Stimulated activated CD8-positive, alpha-beta memory T cell treated with anti-CD3 and anti-CD28 coated beads, Interleukin-12 subunit alpha, Interleukin-12 subunit beta, amount 100 ng/mL, for 24 hours (primary cell): ENCODE measurements at regions not wholly inside any gene's neighbourhood (a gene's known extent, or its start where the extent isn't known, plus 50 kb on each side); places are given as distances from the start of the nearest gene placed in this dataset.

Experiments used
- DNase-seq: peaks from one replicate; pipeline ENCODE4 v3.0.0-alpha.2; 2020; ENCODE audit errors: extremely low read depth

DNA sequence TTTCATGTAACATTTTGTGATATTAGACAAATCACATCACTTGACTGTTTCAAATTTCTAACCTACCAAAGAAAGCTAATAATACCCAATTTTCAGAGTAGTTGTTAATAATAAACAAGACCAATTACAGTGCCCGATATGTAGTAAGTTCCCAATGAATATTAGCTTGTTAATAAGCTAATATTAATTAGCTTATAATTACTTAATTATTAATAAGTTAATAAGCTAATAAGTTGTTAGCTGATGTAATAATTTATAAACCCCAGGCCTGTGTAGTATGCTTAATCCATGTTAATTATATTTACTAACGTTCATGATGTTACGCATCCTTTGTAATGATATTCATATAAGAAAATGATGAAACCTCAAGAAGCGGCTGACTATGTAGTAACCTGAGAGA, 643.8 kb upstream of the KIRREL3 start:
- no peak for DNase-seq

DNA sequence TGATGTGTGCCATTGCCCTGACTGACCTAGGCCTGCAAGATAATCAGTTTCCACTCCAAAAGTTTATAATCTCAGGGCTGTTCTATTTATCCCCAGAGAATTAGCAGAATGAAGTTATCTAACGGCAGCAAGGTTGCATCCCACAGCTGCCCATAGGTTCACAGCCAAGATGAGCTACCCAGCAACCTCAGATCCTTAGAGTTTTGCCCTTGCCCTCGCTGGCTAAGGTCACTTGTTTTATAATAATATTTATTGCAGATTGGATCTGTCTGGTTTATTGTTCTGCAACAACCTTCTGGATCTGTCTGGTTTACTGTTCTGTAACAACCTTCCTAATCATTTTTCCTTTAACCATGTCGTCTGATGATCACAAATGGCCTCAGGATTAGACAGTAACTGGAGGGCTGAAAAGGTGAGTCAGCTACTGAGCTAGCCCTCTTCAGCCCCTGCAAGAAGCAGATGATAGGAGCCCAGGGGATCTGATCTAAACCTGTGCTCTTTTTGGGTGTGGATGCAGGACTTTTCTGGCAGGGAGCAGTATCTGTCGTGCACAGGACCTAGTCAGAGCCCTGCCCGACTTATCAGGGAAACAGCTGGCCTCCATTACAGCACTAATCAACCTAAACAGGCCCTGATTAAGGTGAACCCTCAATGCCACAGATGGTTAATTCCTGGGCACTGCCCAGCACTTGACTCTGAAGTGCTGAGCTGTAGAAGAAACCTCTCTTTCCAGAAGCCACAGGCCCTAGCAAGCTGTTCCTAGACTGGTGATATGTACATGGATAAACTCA, 642.9 kb upstream of the KIRREL3 start:
- DNase-seq = no peak

DNA sequence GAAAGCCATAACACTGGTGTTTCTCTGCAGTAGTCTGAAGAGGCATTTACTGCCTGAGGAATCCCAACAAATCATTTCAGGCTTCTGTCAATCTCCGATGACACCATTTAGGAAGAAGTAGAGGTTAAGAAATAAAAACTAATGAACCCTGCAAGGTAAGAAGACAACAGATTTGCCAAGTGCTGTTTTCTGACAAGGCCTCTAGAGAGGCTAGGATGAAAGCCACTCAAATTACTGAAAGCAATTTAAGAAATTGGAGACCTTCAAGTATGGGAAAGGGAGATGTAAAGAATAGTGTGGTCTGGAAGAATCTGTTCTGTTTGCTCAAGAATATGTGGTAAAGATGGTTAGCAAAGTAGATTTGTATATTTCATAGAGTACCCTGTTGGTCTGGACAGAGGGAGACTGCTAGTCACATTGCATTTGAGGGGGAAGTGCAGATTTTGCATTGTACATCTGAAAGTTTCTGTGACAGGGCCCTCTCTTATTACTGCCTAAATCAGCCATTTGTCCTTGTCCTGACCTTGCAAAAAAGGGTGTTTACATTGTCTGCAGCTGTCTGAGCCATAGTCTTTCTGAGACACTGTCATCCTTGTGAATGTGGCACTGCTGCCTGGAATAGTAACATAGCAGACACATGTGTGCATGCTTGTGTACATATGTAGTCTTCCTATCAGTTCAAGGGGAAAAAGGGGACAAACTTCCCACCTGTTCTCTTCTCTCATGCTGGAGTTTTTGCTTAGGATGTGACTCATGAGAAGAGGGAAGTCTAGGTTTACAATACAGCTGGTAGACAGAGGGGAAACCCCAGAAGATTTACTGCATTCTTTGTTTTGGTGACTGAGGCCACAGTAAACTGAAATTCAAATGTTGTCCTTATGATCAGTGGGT, 640.2 kb upstream of the KIRREL3 start:
- no peak for DNase-seq

DNA sequence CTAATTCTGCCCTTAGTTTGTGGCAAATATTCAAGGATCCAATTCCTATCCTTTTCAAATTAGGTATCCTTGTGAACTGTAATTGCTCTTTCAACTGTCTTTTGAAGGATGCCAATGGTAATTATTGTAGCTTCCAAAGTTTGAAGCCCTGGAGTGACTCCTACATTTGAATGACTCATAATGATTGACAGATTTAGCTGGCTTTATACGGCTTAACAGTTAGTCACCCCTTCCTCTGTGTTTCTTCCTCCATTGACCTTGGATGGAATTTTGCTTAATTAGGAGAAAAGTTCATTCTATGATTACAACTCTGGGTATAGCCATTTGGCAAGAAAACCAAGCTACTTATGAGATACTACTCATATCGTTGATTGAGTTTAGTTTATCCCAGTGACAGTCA, 639.3 kb upstream of the KIRREL3 start:
- DNase-seq = no peak

DNA sequence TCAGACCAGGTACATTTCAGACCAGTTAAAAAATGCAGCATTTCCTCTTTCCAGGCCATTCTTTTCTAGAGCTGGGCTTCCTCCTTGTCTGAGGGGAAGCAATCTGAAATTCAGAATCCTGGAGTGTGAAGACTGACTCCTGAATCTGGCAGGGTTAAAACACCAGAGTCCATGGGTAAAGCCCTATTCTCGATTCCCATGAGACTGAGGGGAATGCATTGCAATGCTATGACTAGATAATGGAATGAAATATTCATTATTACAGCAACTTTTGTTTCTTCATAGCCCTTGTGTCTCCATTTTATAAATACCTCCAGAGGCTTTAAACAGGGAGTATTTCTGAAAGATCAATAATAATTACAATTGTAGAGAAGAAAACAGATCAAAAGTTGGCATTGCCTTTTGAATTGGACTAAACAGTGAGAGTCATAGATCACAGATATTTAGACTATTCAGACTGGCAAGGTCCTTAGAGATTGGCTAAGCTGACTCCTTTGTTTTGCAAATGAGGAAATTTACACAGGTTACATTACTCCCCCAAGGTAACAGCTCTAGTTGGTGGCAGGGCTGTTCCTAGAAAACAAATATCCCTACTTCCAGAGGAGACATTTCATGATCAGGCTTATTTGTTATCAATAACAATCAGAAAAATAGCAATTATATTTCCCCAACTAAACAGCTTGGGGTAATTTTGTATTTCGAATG, 632.6 kb upstream of the KIRREL3 start:
- DNase-seq = no peak

DNA sequence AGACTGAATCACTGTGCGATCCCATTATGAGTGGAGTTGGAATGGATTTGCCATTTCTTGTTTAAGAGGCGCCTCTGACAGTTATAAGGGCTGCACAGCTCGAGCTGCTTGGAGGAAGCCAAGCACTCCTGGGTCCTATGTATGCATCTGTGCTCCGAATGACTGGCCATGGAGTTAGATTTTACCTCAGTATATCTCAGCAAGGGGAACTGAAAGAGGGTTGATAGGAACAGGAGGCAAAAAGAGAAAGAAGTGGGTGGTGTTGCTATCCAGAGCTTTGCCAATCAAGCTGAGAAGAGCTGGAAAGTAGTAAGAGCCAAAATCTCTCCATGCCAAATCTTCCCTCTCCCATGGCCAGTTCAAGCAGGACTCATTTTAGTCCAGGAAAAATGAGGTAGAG, 632.0 kb upstream of the KIRREL3 start:
- DNase-seq = no peak

DNA sequence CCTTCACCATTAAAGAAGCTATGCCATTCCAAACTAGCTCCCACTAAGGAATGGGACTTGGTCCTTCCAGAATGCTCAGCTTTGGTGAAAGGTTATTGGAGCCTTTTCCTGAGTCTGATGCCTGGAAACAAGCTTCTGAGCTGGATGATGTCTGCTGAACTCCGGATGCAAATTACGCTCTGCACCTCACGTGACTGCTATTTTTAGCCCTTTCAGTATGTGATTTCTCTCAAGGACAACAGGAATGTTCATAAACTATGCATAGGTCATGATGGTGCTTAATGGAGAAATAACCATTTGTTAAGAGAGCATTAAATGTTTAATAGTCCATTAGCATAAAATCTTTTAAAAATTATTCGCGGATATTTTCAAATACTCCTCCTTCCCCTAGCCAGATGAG, 631.4 kb upstream of the KIRREL3 start:
- no peak for DNase-seq

DNA sequence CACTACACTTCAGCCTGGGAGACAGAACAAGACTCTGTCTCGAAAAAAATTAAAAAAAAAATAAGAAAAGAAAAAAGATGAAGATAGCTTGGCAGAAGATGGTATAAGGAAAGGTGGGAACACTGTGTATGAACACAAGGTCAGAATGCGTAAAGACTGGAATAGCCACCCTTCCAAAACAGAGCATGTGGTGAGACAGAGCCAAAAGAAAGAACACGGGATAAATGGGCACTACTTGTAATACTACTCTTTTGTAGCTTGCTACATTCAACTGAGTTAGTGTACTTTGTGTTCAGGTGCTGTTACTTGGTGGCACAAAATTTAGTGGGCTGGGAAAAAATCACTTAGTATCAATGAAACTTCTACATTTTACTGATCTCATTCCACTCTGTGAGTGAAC, 628.6 kb upstream of the KIRREL3 start:
- no peak for DNase-seq

DNA sequence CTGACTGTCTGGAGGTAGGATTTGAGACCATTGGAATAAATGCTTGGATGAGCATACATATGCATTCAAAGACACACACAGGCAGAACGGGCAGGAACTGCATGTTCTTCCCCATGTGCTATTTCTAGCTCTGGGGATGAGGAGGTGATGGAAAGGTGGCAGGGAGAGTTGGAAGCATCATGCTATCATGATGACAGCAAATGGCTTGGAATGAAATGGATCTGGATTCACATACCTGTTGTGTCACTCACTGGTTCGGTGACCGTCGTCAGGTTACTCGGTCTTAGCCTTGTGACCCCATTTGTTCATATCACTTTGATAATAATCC, 627.9 kb upstream of the KIRREL3 start:
- no peak for DNase-seq

DNA sequence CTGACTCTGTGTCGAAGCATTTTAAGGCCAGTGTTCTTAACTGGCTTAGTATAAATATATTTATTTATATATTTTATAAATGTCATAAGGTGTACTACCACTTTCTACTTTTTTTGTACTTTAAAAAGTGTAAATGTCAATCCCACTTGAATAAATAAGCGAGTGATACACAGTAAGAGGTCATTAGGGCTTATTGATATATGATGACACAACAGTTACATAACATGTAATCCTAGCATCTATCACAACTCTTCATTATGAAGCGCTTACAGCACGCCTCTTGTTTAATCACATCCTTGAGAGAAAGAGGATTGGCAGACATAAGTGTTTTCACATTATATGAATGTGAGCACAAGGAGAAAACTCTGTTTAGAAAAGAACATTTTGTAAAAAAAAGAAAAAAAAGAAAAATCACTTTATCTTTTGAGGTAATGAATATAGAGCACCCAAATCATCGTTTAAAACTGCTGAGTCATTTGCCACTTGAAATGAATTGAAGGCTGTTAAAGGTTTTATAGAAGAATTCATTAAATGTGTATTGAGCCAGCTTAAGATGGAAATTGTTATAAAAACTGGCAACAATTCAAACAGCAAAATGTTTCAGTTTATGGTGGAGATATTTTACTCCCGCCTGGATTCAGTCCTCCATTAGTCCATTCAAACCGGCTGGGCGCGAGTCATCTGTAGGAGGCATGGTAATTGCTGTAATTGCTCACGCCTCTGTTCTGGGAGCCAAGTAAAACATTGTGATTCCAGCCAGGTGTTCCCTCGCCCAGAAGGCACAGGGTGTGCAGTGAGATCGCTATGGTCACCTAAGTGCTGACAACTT, 627.3 kb upstream of the KIRREL3 start:
- DNase-seq = no peak

DNA sequence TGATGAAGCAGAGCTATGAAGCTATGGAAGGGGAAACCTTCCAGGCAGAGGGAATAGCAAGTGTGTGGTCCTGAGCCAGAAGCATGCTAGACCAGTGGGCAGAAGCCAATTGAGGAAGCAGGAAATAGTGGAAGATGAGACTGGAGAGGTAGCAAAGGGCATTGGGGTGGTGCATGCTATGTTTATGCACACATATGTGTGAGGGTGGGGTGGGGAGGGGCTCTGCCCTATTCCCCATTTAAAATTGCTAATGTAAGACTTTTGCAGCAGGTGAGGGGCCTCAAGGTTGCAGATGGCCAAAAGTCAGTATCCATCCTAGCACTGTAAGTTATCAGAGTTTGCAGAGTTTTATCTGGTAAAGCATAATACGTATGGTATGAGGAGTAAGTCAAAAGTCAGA, 626.6 kb upstream of the KIRREL3 start:
- no peak for DNase-seq

DNA sequence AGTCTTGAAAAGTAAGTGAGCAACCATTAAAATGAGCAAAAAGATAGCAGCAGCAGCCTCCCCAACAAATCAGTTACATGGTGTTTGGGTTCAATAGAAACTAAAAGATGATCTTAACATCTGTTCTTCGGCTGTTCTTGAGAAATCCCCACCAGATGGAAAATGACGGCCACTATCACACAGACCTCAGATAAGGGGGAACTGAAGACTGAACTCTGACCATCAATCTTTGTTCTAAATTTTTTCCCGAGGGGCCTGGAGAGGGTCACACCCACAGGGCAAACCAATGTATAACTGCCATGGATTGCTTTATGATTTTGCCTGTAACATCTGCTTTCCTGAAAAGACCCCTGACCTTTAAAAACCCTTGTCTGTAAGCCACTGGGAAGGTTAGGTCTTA, 624.8 kb upstream of the KIRREL3 start:
- no peak for DNase-seq

DNA sequence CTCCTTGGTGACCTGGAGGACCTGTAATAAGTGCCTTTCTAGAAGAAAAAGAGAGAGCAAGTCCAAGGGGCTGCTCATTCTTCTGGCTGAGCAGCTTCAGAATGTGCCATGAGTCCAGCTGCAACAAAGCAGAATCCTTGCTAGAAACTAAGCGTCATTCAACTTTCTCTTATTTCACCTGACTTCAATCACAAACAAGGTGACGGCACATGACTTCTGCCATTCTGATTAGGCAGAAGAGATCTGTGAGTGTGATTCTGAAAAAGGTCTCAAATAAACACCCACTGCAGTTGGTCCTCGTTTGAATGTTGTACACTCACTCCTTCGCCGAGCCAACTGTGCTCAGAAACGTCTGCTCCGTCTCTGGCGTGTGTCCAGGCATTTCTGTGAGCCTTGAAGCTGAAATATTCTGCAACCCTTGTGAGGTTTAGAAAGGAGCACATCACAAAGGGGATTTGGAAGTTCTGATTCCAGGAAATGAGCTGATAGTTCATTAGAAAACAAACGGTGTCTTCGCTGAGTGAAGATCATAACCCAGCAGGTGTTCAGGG, 623.8 kb upstream of the KIRREL3 start:
- no peak for DNase-seq

DNA sequence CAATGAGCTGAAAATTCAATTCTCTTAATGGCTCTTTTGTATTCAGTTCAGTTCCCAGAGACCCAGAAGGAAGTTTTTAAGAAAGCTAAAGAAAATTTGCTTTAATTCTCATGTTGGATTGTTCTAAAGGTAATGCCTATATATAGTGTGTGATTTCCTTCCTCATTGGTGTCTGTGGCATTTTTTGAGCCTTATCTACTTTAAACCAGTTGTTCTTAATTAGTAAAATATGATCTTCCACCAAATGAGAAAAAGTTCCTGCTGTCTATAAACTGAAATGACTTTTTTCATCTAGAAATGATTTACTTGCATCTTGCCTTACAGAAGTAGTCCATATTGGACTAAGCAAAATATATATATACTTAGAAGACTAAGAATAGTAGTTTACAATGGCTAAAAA, 622.1 kb upstream of the KIRREL3 start:
- no peak for DNase-seq

DNA sequence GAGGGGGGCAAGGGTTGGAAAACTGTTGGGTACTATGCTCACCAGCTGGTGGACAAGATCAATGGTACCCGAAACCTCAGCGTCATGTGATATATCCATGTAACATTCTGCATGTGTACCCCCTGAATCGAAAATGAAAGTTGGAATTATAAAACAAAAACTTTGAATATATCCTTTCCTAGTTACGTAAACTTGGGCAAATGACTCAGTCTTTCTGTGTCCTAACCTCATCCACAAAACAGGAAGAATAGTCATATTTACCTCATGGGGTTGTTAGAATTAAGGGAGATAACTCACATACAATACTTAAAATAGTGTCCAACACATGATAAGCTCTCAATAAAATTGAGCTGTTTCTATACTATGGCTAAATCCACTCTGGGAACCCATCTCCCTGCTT, 620.1 kb upstream of the KIRREL3 start:
- DNase-seq = no peak

DNA sequence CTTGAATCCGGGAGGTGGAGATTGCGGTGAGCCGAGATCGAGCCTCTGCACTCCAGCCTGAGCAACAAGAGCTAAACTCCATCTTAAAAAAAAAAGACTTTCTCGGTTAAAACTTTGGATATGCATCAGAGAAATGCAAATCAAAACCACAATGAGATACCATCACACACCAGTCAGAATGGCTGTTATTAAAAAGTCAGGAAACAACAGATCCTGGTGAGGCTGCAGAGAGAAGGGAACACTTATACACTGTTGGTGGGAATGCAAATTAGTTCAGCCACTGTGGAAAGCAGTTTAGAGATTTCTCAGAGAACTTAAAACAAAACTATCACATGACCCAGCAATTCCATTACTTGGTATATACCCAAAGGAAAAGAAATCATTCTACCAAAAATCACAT, 619.4 kb upstream of the KIRREL3 start:
- DNase-seq = no peak

DNA sequence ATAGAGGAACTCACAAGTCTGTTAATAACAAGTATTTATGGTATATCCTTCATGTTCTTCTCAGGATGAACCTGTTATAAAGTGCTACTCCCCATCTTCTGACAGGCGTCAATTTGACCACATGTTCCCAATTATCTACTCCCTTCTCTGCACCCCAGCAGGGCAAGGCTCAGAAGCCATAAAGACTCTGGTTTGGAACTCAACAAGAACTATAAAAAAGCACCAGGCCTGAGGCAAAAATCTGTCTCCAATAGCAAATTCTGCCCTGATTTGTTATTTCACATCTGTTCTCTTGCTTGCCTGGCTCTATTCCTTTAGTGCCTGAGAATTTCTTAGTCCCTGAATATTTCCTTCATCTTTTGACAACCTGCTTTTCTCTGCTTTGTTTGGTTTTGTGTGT, 618.2 kb upstream of the KIRREL3 start:
- DNase-seq = no peak

DNA sequence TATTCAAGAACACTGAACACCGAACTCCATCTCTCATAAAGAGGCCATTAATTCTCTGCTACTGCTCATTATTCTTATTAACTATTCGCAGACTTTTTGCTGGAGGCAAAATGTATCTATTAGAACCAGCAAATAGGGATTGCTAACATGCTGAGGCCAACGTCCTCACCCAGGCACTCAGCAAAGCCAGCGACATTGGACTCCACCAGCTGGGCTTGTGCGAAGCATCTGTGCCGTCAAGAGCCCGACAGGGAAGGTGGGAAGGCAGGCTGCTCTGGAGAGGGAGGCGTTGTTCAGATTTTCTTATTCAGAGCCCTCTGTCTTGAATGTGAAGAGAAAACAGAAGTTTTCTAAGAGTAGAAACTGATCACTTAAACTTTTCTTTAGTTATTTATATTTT, 615.6 kb upstream of the KIRREL3 start:
- DNase-seq = no peak

DNA sequence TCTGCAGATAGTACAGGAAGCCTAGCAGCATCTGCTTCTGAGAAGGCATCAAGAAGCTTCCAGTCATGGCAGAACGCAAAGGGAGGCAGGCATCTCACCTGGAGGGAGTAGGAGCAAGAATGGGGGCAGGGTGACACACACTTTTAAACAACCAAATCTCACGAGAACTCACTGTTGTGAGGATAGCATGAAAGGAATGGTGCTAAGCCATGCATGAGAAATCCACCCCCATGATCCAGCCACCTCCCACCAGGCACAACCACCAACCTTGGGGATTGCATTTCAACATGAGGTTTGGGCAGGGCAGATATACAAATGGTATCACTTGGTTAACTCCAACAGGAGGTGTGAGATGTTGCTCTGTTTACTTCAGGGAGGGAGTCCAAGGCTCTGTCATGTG, 612.0 kb upstream of the KIRREL3 start:
- no peak for DNase-seq

DNA sequence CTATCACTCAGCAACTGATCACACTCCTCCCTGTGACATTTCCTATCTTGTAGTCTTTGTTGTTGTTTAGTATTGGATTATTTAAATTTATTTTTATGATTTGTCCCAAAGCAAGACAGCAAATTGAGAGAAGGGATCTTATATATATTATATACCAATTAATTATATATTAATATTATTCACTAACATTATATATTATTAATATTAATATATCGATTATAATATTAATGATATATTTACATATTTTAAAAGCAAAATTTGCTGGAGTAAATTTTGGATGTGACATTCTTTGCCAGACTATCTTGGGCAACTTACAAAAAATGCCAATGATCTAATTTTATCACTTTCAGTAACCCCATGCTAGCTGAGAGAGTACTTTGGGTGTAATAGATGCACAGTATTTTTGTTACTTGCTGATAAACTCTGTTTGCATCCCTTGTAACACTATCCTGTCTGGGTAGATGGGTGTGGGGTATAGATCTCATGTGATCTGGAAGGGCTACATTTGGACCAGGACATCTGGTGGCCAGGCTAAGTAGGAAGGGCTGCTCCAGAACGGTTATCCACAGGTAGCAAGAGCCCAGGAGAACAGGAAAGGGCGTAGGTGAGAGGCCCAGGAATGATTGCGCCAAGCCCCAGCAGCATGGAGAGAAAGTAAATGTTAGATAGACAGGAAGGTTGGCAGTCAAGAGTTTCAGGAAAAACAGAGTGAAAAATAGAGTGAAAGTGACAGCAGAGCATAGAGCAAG, 608.6 kb upstream of the KIRREL3 start:
- DNase-seq = no peak
